ENCODE measurements at regions not wholly inside any gene's neighbourhood (a gene's known extent, or its start where the extent isn't known, plus 50 kb on each side); places are given as distances from the start of the nearest gene placed in this dataset.
"Not testable (repeated sequence)": the region's sequence is repeated elsewhere in the genome, so short reads cannot be mapped to it uniquely, and the experiment has no call there.

DNA sequence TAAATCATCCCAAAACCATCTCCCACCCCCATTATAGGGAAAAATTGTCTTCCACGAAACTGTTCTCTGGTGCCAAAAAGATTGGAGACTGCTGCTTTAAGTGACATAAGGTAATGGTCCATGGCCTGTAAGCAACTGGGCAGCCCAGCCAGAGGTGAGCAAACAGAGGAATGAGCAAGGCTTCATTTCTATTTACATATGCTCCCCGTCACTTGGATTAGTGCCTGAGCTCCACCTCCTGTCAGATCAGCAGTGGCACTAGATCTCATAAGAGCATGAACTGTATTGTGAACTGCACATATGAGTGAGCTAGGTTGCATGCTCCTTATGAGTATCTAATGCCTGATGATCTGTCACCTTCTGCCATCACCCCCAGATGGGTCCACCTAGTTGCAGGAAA, 1159.8 kb upstream of the ALCAM start:
- intact Hi-C loops (cut with micrococcal nuclease) = no loop called here

DNA sequence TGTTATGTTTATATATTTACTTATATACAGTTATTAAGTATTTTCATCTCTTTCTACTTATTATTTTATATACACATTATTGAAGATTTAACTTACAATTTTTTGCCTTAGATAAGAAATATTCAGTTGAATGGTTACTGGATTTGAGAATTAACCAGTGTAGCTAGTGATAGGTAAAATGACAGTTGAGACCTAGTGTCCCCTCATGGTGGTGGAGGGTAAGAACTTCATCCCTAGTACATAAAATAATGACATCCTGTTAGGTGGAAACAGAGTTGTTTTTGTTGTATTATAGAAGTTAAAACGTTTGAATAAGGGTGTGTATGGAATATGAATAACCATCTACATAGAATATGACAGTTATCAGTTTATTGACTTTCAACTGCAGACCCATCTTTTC, 1152.4 kb upstream of the ALCAM start:
- intact Hi-C loops (cut with micrococcal nuclease) = no loop called here

DNA sequence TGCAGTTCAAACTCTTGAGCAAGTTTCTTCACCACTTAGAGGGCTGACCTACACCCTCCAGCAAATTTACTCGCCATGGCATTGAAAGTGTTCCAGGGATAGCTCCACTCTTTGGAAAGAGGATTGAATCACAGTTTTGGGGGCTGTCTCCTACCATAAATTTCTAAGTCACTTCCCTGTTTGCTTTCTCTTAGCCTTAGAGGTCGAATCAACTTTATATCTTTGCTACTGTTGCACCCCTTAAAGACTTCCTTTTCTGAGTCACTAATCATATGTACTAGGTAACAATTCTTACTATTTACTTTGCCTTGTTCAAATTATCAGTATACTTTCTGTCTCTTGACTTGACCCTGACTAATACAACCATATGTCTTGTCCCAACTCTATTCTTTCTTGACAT, 1151.8 kb upstream of the ALCAM start:
- intact Hi-C loops (cut with micrococcal nuclease) = no loop called here

DNA sequence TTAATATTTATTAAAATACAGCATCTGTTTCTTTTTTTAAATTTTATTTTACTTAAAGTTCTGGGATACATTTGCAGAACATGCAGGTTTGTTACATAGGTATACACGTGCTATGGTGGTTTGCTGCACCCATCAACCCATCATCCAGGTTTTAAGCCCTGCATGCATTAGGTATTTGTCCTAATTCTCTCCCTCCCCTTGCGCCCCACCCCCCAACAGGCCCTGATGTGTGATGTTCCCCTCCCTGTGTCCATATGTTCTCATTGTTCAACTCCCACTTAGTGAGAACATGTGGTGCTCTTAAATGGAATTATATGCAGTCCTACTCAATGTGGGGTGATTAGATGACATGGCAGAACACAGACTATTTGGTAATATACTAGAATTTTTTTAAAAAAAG, 1147.7 kb upstream of the ALCAM start:
- intact Hi-C loops (cut with micrococcal nuclease) = not testable (repeated sequence)

DNA sequence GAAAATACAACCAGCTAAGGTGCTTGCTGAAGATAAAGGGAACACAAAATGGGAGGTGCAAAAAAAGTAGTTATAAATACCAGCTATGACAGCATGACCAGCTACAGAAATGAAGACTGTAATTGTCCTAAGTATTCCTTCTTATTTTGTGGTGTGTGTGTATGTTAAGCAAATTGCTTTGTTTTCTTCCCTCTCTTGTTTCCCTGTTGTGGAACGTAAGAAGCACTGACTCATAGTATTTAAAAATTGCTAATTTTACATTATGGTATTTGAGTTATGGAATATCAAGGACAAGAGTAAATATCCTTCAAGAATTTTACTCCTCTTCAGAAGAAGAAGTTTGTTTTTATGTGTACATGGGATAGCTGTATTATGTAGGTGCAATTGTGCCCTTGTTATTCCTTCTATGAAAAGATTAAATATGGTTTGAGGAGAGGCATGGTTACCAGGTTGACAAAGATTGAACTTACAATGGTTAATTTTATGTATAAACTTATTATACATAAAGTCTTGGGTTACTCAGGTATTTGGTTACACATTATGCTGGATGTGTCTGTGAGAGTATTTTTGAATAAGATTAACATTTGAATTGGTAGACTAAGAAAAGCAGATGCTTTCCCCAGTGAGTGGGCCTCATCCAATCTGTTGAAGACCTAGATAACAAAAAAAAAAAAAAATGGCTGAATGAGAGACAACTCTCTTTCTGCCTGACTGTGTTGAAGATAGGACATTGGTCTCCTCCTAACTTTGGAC, 1132.1 kb upstream of the ALCAM start:
- intact Hi-C loops (cut with micrococcal nuclease) = no loop called here

DNA sequence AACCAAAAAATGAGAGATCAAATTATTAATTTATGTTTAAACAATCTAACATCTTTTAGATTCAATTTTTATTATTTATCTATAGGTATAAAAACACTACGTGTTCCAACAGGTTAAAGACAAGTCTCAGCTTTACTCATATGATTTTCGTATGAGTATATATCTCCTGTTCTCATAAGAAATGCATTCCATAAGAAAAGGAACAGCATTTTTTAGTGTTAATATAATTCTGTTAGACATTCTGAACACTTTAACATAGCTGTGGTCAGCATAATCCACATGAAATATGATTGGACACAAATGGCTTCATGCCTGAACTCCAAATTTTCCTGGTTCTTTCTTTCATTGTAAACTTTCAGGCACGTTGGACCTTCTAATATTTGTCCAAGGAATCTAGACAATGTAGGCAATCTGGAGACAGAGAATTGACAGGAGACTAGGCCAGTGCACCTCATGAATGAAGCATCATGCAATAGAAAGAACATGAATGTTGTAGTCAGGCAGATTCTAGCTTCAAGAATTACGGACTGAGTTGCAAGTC, 1122.0 kb upstream of the ALCAM start:
- intact Hi-C loops (cut with micrococcal nuclease) = no loop called here

DNA sequence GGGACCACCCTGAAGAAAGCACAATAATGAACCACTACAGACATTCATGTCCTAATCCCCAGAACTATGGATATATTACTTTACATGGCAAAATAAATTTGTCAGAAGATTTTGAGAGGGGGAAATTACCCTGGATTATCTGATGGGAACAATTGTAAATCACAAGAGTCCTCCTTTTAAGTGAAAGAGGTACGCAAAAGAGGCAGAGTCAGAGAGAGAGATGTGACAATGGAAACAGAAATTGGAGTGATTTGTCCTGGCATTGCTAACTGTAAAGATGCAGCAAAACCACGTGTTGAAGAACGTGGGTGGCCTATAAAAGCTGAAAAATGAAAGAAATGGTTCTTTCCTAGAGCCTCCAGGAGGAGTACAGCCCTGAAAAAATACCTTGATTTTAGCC, 1121.4 kb upstream of the ALCAM start:
- intact Hi-C loops (cut with micrococcal nuclease) = no loop called here

DNA sequence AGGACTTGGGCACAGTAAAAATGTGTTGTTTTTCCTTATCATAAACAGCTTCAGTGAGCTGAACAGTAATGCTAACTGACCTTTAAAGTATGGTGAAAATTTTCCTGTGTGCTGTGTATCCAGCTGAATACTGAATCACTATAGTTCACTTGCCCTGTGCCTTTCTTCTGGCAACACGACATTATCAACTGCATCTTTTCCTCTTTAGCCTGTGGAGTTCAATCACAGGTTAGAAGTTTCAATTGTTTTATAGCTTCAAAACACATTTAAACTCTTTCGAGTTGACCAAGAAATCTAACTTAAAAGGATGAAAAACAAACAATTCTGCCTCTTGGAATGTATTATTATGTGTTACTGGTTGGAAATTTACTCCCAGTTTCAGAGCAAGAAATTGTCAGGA, 1120.7 kb upstream of the ALCAM start:
- intact Hi-C loops (cut with micrococcal nuclease) = no loop called here

DNA sequence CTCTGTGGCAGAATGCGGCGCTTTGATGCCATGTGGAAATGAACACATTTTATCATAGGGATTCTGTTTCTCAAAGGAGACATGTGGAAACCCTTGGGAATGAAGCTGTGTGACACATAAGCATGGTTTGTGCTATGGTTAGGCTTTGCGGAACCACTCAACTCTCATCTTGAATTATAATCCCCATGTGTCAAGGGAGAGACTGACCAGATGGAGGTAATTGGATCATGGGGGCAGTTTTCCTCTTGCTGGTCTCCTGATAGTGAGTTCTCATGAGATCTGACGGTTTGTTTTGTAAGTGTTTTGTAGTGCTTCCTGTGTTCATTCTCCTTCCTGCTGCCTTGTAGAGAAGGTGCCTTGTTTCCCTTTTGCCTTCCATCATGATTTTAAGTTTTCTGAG, 1109.2 kb upstream of the ALCAM start:
- intact Hi-C loops (cut with micrococcal nuclease) = no loop called here

DNA sequence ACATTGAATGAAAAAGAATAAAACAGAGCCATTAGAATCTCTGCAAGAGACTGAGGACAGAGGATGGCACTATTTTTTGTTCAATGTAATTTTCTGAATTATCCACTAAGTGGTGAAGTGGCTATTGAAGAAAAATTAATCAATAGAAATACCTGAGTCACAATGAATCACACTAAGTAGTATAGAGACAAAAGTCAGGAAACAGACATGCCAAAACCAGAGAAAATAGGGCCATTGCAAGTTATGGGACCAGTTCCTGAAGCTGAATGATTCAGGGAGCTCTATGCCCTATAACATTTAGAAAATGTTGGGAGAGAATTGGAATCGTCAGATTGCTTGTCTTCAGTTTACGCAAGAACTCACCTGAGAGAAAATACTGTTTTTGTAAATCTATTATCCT, 1103.2 kb upstream of the ALCAM start:
- intact Hi-C loops (cut with micrococcal nuclease) = no loop called here

DNA sequence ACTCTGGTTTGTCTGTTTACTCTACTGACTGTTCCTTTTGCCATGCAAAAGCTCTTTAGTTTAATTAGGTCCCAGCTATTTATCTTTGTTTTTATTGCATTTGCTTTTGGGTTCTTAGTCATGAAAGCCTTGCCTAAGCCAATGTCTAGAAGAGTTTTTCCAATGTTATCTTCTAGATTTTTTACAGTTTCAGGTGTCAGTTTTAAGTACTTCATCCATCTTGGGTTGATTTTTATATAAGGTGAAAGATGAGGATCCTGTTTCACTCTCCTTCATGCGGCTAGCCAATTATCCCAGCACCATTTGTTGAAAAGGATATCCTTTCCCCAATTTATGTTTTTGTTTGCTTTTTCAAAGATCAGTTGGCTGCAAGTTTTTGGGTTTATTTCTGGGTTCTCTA, 1100.5 kb upstream of the ALCAM start:
- intact Hi-C loops (cut with micrococcal nuclease) = not testable (repeated sequence)

DNA sequence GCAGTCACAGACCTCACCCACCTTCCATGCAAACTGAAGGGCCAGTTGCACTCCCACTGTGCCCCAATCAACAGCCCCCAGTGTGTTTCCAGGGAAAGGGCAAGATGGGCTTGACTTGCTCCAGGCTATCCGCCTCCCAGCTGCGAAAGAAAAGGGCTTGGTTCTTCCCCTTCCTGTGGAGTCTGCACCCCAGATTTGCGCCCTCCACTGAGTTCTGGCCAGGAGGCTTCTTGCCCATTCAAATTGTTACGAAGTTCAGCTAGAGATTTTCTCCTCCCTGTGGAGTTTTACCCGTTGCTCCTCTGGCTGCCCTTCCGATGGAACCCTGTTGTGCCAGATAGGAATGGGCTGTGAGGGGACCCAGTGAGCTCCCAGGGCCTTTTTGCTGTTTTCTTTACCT, 1096.9 kb upstream of the ALCAM start:
- intact Hi-C loops (cut with micrococcal nuclease) = loop anchor here (5.0 kb wide), 1 partner anchor 1248 kb away; no protein-coding TSS in a partner anchor

DNA sequence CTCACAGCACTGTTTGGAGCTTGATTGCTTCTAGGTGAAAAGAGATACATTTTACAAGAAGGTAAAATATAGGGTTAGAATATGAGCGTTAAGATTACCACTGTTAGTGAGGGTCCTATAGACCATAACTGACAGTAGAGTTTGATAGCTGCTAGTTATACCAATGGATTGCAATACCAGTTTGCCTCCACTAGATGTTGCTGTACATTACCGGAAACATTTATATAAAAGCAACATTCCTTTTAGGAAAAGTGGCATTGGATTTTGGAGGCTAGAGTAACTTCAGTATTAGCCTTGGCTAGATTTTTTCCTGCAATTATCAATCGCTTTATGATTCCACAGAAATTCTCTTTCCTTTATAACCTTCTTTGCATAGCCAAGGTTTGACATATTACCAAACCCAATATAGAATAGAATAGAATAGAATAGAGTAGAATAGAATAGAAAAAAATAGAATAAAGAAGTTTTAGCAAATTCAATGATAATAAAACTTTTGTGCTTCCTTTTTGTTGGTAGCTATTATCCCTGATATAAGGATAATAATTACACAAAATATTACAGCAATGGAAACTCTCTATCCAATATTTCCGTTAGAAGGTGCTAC, 1093.6 kb upstream of the ALCAM start:
- intact Hi-C loops (cut with micrococcal nuclease) = loop anchor here (2.0 to 5.0 kb wide), 2 partner anchors 1096 to 1244 kb away; no protein-coding TSS in a partner anchor

DNA sequence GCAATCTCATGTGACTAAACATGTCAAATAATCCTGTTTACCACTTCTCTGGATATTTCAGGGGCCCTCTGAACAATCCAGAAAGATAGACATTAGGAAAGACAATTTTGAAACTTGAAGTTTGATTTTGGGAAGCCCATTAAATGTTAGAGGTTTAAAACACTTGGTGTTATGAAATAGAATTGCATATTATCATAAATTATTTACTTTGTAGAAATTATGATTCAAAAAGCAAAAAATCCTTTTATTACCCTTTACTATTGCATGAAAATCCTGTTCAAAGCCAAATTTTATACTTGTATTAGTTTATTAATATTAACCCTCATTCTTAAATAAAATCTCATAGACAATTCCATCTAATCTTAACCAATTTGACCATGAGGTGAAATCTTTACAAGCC, 1091.5 kb upstream of the ALCAM start:
- intact Hi-C loops (cut with micrococcal nuclease) = no loop called here

DNA sequence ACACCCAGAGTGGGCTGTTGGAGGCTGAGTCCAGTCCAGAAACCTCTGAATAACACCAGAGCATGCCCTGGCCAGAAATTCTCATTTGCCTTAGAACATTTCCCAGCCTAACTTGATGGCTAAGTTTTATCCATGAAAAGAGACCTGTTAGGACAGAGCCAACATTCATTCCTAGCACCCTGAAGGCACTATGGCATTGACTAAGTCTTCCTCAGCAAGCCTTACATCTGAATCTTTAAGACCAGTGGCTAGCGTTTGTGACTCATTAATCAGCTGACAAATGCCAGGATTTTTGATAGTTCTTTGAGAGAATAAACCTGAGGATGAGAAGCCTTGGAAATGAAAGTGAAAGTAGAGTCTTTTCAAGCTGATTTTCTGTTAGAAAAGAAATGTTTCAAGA, 1087.1 kb upstream of the ALCAM start:
- intact Hi-C loops (cut with micrococcal nuclease) = loop anchor here (1.0 kb wide), 1 partner anchor 12 kb away; no protein-coding TSS in a partner anchor

DNA sequence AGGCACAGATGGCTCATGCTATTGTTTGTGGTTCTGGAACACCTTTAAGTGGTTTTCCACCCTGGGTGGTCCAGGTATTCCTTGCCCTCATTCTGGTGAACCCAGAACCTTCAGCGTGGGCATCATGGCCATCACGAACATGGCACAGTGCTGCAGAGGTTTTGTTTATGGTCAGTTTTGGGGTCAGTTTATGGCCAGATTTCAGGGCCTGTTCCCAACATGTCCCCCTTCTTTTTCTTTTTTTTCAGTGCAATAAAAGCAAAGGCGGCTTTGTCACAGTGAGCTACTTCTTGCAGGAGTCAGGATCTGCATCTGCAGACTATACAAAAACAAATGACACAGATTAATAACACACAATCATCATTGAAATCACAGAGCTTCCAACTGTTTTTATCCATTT, 1085.0 kb upstream of the ALCAM start:
- intact Hi-C loops (cut with micrococcal nuclease) = no loop called here

DNA sequence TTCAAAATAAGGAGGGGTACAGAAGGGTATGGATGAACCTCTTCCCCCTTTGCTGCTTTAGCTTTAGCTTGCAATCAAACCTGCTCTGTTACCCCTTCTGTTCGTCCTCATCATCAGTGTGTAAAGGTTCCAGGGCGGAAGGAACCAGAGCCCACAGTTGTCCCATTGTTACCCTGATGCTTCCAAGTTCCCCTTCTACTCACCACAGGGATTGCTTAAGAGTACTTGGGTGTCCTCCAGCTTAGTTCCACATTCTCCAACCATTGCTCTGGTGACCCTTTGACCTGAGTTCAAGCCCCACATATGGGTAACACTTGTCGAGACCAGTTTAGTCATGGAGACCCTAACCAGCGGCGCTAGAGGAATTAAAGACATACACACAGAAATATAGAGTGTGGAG, 1080.1 kb upstream of the ALCAM start:
- intact Hi-C loops (cut with micrococcal nuclease) = no loop called here

DNA sequence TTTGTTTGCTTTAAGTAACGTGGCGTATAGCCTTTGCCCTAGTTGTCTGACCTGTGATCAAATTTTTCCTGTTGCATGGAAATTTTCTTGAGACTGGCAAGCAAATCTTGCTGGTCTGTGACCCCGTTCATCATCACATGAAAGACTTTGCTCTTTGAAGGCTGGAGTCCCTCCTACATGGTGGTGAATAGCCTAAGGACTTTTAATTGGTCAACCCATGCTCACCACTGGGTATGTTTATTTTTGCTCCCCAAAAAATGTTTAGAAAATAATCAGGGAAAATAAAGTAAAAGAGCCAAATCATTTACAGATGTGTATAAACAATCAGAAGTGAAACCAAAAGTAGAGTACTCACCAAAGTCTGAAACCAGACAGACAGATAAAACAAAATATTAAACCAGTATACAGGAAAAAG, 1075.3 kb upstream of the ALCAM start:
- intact Hi-C loops (cut with micrococcal nuclease) = loop anchor here (1.0 kb wide), 1 partner anchor 12 kb away; no protein-coding TSS in a partner anchor

DNA sequence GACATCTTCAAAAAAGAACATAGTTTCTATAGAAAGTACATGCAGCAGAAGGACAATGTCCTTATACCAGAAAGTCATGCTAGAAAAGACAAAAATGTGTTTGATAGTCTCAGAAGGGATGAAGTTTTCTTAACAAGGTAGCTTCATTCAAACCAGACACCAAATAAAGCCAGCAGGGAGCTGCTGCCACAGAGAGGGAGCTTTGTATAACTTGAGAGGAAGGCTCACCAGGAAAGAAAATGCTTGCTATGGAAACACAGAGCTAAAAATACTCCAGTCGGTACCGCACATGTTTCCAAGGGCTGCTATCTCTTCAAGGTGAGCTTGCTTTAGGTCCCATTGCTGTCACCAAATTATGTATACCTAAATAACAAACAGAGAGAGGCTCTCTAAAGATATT, 1074.8 kb upstream of the ALCAM start:
- intact Hi-C loops (cut with micrococcal nuclease) = loop anchor here (1.0 kb wide), 1 partner anchor 13 kb away; no protein-coding TSS in a partner anchor

DNA sequence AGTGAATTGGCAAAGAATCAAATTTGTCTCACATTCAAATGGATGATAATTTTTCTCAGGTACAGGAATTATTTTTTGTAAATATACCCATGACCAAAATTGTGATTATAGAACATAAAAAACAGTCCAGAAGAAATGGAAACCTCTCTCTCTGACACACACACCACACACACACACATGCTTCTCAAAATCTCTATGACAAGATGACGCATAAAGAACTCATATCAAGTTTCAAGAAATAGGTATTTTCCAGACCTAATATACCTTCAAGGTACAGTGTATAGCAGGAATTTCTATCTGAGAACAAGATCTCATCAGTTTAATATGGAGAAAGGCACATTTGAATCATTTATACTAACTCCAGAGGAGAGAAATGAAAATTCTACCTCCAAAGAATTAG, 1069.1 kb upstream of the ALCAM start:
- intact Hi-C loops (cut with micrococcal nuclease) = no loop called here

DNA sequence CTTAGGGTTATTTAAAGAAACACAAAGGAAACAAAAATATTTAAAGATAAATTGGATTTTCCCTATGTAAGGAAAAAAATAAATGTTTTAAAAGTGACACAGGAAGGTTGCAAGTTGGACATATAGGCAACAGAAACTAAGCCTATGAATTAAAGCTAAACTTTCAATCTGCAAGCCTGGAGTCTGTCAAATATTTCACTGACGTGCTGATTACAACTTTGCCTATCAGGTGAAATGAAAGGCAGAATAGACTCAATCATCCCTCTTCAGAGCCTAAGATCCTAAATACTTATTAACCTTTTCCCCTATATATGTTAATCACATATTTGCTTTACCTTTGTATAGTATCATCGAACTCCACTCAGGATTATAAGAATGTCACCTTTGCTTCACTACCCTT, 1068.0 kb upstream of the ALCAM start:
- intact Hi-C loops (cut with micrococcal nuclease) = no loop called here

DNA sequence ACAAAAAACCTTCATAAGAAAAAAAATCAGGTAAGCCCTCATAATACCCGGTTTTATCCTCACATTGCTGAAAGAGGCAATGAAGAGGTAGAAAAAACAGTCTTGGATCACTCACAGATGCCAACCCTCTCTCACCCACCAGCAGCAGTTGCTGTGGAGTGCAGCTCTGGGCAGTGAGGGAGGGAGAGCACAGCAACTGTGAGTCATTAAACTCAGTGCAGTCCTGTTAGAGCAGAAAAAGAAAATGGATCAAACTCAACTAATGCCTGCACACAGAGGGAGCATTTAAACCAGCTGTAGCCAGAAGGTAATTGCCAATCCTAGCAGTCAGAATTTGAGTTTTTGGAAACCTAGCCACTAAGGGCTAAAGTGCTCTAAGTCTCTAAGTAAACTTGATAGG, 1050.6 kb upstream of the ALCAM start:
- intact Hi-C loops (cut with micrococcal nuclease) = no loop called here

DNA sequence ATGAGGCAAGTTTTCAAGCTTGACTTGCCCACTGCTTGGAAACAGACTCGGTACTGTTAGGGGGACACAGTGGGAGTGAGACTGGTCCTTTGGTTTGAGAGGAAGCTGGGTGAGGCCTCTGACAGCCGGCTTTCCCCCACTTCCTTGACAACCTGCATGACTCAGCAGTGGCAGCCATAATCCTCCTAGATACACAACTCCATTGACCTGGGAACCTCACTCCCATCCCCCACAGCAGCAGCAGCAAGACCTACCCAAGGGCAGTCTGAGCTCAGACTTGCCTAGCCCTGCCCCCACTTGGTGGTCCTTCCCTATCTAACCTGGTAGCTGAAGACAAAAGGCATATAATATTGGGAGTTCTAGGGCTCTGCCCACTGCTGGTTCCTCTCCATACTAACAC, 1043.5 kb upstream of the ALCAM start:
- intact Hi-C loops (cut with micrococcal nuclease) = no loop called here
